ENCODE measurements at regions not wholly inside any gene's neighbourhood (a gene's known extent, or its start where the extent isn't known, plus 50 kb on each side); places are given as distances from the start of the nearest gene placed in this dataset.

DNA sequence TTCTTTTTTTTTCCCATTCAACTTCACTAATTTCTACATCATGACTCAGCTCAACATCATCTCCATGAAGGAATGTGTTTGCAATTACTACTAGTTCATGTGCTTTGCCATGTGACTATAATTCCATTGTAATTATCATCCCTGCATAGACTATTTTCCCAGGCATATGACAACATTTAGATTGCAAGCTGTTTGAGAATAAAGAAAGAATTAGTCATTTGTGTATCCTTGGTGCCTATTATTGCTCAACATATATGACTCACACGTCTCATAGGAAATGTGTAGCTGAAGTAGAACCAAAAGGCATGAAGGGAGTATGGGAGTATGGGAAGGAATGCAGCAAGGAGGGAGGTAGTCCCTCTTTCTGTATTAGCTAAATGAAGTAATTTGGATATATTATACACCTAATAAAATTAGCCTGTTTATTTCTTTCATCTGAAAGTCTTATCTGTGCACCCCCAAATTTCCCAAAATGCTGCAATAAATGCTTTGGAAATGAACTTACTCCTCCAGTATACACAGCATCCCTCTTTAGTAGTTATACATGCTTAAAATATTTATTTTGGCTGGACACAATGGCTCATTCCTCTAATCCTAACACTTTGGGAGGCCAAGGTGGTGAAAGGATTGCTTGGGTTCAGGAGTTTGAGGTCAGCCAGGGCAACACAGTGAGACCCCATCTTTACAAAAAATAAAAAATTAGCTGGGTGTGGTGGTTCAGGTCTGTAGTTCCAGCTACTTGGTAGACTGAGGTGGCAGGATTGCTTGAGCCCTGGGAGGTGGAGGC is 316.9 kb upstream of the ADGRL4 start:
- in situ Hi-C loops (cut with MboI) = no loop called here
- H3K9ac ChIP-seq = peak overlapping the region; percentile 73
- no peaks in the 10 kb centered on the region for H3K36me3 ChIP-seq (ENCODE audit: low read depth)
- peaks cover 14% of the 10 kb centered on the region for H3K4me1 ChIP-seq (ENCODE audit: insufficient read depth)
- H3K4me2 ChIP-seq (ENCODE audit: unreplicated experiment) = peak overlapping the region; percentile 72
- no peaks in the 10 kb centered on the region for H4K20me1 ChIP-seq (ENCODE audit: insufficient read depth)
- peak overlapping the region; percentile 37; the same call in 1 of the 2 replicates for H3K4me3 ChIP-seq
- H3K9me2 ChIP-seq (ENCODE audit: insufficient read depth) = no peaks in the 10 kb centered on the region
- TF ChIP-seq EZH2 (IDR thresholded peaks at IDR 0.05; ENCODE audit: insufficient read depth, poor library complexity, severe bottlenecking) (no peak), EZH2phosphoT487 (IDR thresholded peaks at IDR 0.05; ENCODE audit: insufficient read depth, low read depth) (no peak)
- no peaks in the 10 kb centered on the region for H3K79me2 ChIP-seq (ENCODE audit: insufficient read depth)
- DNase-seq = peak; percentile 96
- H3K27ac ChIP-seq = peak overlapping the region; percentile 95
- 0% methylated on average over 1 of the region's 1 CpG for WGBS, 2 experiments (ENCODE audit: low coverage in 1 of 2, low lambda C conversion rate in 2 of 2, missing lambda C conversion rate in 2 of 2)
- H3K9me3 ChIP-seq (ENCODE audit: low read depth) = no peaks in the 10 kb centered on the region
- H3K27me3 ChIP-seq (replicated peaks; ENCODE audit: insufficient read depth) = no peaks in the 10 kb centered on the region
- H3F3A ChIP-seq (ENCODE audit: insufficient read depth) = peaks cover 19% of the 10 kb centered on the region
- peak overlapping the region; percentile 67; the same call in 1 of the 2 replicates for H2AFZ ChIP-seq

- peaks cover 19% of the 10 kb centered on the region for H3F3A ChIP-seq (ENCODE audit: insufficient read depth)
- H3K9me3 ChIP-seq (ENCODE audit: low read depth) = no peaks in the 10 kb centered on the region
- peak; percentile 61 for DNase-seq
- peak overlapping the region; percentile 37; the same call in 1 of the 2 replicates for H3K4me3 ChIP-seq
- no peaks in the 10 kb centered on the region for H3K27me3 ChIP-seq (replicated peaks; ENCODE audit: insufficient read depth)
- H2AFZ ChIP-seq = peak overlapping the region; percentile 67
- 88 to 90% methylated on average over 5 of the region's 5 CpGs for whole genome bisulfite sequencing, 2 experiments (ENCODE audit: low coverage in 1 of 2, low lambda C conversion rate in 2 of 2, missing lambda C conversion rate in 2 of 2)
- peak overlapping the region; percentile 73 for H3K9ac ChIP-seq
- no peaks in the 10 kb centered on the region for H3K36me3 ChIP-seq (ENCODE audit: low read depth)
- no peaks in the 10 kb centered on the region for H4K20me1 ChIP-seq (ENCODE audit: insufficient read depth)
- H3K27ac ChIP-seq = peak overlapping the region; percentile 95
- in situ Hi-C loops (cut with MboI) = no loop called here
- TF ChIP-seq EZH2 (IDR thresholded peaks at IDR 0.05; ENCODE audit: insufficient read depth, poor library complexity, severe bottlenecking) (no peak), EZH2phosphoT487 (IDR thresholded peaks at IDR 0.05; ENCODE audit: insufficient read depth, low read depth) (no peak)
- H3K79me2 ChIP-seq (ENCODE audit: insufficient read depth) = no peaks in the 10 kb centered on the region
- H3K4me1 ChIP-seq (ENCODE audit: insufficient read depth) = peaks cover 14% of the 10 kb centered on the region
- peak overlapping the region; percentile 72 for H3K4me2 ChIP-seq (ENCODE audit: unreplicated experiment)
- H3K9me2 ChIP-seq (ENCODE audit: insufficient read depth) = no peaks in the 10 kb centered on the region
Observed at GRCh38 chr1:79322511-79323027, 316.0 kb upstream of the ADGRL4 start.

GRCh38 chr1:79312438-79312837 is 305.9 kb upstream of the ADGRL4 start:
- TF ChIP-seq EZH2phosphoT487 (IDR thresholded peaks at IDR 0.05; ENCODE audit: insufficient read depth, low read depth) (no peak), EZH2 (IDR thresholded peaks at IDR 0.05; ENCODE audit: insufficient read depth, poor library complexity, severe bottlenecking) (no peak)
- Histone ChIP-seq H3K27me3 (replicated peaks; ENCODE audit: insufficient read depth) (no peaks in the 10 kb centered on the region), H3K36me3 (ENCODE audit: low read depth) (no peaks in the 10 kb centered on the region), H3K9ac (no peak overlapping the region), H3K4me2 (ENCODE audit: unreplicated experiment) (no peak overlapping the region), H3K4me1 (ENCODE audit: insufficient read depth) (peaks cover 6% of the 10 kb centered on the region; the same call in 1 of the 2 replicates), H3K9me2 (ENCODE audit: insufficient read depth) (no peaks in the 10 kb centered on the region), H3K4me3 (no peak overlapping the region), H2AFZ (no peak overlapping the region), H3K9me3 (ENCODE audit: low read depth) (no peaks in the 10 kb centered on the region), H3F3A (ENCODE audit: insufficient read depth) (no peaks in the 10 kb centered on the region), H4K20me1 (ENCODE audit: insufficient read depth) (no peaks in the 10 kb centered on the region), H3K79me2 (ENCODE audit: insufficient read depth) (no peaks in the 10 kb centered on the region), H3K27ac (no peak overlapping the region)
- in situ Hi-C loops (cut with MboI) = no loop called here
- no peak for DNase-seq

- H3F3A ChIP-seq (ENCODE audit: insufficient read depth) = no peaks in the 10 kb centered on the region
- no peak overlapping the region for H3K27ac ChIP-seq
- H3K9me3 ChIP-seq (ENCODE audit: low read depth) = no peaks in the 10 kb centered on the region
- peaks cover 6% of the 10 kb centered on the region; the same call in 1 of the 2 replicates for H3K4me1 ChIP-seq (ENCODE audit: insufficient read depth)
- H3K36me3 ChIP-seq (ENCODE audit: low read depth) = no peaks in the 10 kb centered on the region
- H2AFZ ChIP-seq = no peak overlapping the region
- H3K9me2 ChIP-seq (ENCODE audit: insufficient read depth) = no peaks in the 10 kb centered on the region; the same call in 1 of the 2 replicates
- TF ChIP-seq EZH2phosphoT487 (IDR thresholded peaks at IDR 0.05; ENCODE audit: insufficient read depth, low read depth) (no peak), EZH2 (IDR thresholded peaks at IDR 0.05; ENCODE audit: insufficient read depth, poor library complexity, severe bottlenecking) (no peak)
- DNase-seq = no peak
- no peaks in the 10 kb centered on the region for H3K27me3 ChIP-seq (replicated peaks; ENCODE audit: insufficient read depth)
- no peak overlapping the region for H3K9ac ChIP-seq
- WGBS, 2 experiments (ENCODE audit: low coverage in 1 of 2, low lambda C conversion rate in 2 of 2, missing lambda C conversion rate in 2 of 2) = 34 to 35% methylated on average over 3 of the region's 3 CpGs
- in situ Hi-C loops (cut with MboI) = no loop called here
- no peaks in the 10 kb centered on the region for H4K20me1 ChIP-seq (ENCODE audit: insufficient read depth)
- H3K79me2 ChIP-seq (ENCODE audit: insufficient read depth) = no peaks in the 10 kb centered on the region
- H3K4me2 ChIP-seq (ENCODE audit: unreplicated experiment) = no peak overlapping the region
- no peak overlapping the region for H3K4me3 ChIP-seq
Observed at GRCh38 chr1:79310609-79311008, 304.1 kb upstream of the ADGRL4 start.

All from GM23248 (cell line).